GM19438 (cell line): ENCODE measurements at regions not wholly inside any gene's neighbourhood (a gene's known extent, or its start where the extent isn't known, plus 50 kb on each side); places are given as distances from the start of the nearest gene placed in this dataset.
"Not testable (repeated sequence)": the region's sequence is repeated elsewhere in the genome, so short reads cannot be mapped to it uniquely, and the experiment has no call there.

ENCODE experiments used
- ATAC-seq: cut with Tn5 transposase; IDR thresholded peaks from one replicate; pipeline ENCODE4 v1.9.1; 2021; ENCODE audit warnings: low read depth; ENCODE audit not compliant: unreplicated experiment

DNA sequence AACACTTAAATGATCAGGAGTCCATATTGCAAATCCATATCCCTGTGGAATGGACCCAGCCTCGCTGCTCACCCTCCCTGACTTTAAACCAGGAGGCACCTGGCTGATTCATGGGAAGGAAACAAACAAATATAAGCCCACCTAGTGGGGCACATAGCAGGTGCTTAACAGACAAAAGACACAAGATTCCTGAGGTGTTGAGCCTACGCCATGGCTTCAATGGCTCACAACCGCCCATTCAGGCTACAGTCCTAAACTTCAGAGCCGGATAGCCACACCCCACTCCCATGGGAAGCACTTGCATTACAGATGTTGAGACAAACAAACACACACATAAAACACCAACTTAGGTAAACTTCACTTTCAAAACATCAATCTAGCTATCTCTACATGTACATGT is 359.9 kb downstream of the ICE1 start:
- ATAC-seq: no peak

DNA sequence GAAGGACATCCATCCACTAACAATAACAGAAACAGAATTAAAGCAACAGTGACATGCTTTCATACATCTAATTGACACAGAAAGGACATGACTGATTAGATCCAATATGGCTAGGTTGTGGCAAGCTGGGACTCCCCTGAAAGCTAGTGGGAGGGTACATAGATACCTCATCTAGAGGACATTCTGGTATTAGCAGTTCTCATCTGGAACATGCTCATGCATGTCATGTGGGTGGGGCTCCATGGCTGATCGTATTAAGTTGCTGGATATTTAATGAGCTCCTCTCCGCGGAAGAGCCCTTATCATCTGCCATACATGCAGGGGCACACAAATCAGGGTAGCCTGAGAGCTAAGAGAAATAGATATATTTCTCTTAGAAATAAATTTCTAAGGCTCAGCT is 358.9 kb downstream of the ICE1 start:
- ATAC-seq: no peak

DNA sequence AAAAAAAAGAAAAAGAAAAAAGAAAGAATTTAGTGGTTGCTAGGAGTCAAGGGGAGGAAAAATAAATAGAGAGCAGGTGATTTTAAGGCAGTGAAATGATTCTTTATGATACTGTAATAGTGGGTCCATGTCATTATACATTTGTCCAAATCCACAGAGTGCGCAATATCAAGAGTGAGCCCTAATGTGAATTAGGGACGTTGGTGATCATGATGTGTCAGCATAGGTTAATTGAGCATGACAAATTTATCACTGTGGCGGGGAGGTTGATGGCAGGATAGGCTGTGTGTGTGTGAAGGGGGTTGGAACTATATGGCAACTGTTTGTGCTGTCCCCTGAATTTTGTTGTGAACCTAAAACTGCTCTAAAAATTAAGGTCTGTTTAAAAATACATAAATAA is 357.8 kb downstream of the ICE1 start:
- ATAC-seq: no peak

DNA sequence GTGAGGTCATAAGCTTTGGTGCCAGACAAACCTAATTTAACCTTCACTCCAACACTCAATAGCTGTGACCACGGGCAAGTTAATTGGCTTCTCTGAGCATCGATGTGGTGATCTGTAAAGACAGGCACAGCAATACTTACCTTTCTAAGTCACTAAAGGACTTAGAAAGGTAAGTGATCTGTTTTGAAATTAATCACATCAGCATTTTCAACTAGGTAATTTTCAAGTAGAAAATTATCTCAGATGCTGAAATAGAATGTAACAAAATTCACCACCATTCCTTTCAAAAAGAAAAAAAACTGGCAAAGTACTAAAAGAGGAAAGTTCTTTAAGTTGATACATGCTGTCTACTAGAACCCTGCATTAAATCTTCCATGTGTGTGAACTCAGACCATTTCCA is 354.5 kb downstream of the ICE1 start:
- ATAC-seq: no peak

DNA sequence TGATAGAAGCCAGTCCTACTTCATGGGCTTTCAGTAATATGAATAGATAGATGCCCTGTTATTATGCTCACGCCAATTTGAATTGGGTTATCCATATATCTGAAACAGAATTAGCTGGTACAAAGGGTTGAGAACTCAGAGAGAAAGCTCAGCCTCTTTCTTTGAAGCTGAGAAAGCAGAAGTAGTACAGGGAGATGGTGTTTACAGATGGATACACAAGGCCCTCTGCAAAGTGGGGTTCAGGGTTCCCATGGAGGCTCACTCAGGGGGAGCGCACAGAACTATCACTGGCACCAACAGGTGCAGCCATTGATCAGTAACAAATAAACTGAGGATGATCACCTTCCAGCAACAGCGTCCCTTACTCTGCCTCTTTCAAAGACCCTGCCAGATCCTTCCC is 349.7 kb downstream of the ICE1 start:
- no peak for ATAC-seq

DNA sequence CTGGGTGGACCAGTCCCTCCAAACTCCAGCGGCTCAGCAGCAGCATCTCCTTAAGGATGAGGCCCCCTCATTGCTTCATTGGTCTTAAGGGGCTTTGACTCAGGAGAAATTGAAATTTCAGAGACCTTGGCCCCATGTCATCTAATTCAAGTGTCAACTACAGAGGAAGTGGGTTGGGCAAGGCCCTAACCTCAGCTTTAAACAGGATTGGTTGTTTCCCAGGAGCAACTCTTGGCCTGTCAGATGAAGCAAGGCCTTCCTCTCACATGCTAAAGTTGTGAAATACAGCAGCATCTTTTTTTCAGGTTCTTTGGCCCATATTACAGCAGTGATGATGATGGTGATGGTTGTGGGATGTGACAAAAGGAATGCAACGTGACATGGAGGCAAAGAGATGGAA is 348.3 kb downstream of the ICE1 start:
- ATAC-seq: no peak

DNA sequence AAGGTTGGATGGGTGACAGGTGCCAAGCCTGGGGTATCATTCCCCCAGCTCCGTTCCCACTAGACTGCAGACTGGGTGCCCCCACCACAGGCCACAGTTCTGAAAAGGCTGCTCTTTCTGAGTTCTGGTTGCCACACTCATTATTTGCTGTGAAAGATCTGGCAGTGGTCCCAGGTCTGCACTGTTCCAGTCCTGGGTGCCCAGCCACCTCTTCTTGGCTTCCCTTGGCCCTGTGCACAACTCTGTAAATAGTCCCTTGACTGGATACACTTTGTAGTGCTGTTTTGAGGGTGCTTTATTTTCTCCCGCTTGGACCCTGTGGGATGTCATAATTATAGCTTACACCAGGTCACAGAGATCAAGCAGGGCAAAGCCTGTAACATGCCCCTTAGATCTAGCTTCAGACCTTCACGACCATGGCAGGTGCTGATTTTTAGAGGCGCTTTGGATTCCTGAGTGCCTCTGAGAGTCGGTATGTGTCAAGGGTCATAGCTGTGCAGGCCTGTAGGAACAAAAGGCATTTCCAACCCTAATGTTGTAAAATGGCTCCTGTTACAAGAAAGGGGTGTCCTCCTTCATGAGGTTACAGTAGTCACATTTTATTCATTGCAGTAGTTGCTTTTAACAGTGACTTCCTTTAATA is 344.9 kb downstream of the ICE1 start:
- ATAC-seq: no peak

DNA sequence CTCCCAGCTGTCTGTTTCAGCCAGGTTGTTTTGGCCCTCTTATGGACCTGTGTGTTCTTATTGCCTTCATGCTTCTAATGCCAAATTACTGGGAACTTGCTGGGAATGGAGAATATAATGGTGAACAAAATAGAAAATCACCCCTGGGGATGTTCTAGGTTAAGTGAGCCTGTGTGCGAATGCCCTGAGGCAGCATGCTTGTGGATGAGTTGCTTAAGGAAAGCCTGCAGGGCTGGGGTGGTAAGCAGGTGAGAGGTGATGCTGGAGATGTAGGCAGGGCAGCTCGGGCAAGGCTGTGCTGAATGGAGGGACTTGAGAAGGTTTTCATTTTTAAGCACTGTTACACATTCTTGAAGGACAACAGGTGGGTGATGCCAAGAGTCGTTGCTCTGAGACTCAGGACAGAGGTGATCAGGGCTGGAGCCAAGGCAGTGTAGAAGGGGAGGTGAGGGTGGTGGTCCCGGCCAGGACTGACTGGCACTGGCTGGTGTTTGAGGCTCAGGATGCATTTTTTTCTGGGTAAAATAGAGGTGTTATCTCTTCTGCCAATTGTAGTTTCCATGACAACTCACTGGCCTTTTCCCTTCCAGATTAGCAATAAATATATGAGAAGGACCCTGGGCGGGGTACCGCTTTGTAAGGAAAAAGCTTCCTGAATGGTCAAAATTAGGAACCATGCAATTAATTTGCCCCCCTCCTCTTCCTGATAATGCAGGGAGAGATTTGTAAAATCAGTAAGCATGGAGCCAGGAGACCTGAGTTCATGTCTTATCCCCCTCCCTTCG is 342.8 kb downstream of the ICE1 start:
- ATAC-seq: no peak

DNA sequence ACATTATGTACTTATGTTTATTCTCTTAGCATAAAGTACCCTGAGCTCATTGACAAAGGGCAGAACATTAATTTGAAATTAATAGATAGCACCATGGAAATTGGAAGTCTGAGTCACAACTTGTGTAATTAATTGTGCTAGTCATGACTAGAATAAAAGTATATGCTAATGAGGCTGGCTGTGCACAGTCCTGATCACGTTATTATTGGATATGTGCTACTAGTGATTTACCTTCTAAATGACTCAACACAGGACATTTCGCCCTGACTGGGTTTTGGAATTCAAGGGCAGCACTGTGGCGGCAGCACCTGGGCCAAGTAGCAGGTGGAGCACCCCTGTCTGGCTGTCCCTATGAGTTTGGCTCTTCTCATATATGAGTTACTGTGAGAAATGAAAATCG is 341.8 kb downstream of the ICE1 start:
- no peak for ATAC-seq

DNA sequence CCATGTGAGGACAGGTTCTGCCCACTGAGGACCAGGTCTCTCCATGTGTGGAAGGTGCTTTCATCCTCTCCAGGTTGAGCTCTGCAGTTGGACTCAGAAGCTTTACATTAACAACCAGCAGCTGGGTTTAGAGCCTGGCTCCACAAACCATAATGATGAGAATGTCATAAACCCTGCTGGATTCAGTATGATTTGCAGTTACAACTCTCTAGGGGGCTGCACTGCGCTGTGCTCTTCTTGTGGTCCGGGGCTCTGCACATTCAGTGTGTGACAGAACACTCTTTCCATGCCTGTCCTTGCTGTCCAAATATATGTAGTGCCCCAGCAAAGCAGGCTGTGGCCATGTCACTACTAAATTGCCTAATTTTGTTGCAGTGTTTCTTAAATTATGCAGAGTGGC is 334.3 kb downstream of the ICE1 start:
- ATAC-seq: no peak

DNA sequence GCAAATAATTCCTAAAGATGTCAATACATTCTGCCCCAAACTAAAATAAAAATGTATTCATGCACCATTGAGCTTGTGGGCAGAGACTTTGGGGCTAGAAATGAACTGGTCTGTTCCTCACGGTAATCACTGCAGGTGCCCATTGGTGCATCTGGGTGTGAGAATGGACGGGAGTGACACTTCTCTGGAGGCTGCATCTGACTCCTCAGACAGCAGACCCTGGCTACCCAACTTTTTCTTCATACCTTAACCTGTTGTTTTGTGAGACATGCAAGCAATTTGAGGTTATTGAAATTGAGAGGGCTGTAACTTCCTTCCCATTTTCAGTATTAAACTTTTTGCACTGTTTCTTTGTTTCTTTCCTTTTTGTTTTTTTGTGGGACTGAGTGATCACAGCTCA is 333.4 kb downstream of the ICE1 start:
- peak; percentile 39 for ATAC-seq

DNA sequence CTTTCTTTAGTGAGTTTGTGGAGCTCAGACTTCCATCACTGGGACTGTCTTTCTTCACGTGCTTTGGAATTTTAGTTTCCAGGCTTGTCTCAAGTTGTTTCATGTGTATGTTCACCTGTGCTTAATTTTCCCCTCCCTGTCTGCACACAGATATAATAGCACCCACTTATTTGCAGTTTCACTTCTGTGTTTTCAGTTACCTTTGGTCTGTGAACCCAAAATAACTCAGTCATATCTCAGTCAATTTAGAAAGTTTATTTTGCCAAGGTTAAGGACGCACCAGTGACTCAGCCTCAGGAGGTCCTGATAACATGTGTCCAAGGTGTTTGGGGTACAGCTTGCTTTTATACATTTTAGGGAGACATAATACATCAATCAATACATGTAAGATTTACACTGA is 330.4 kb downstream of the ICE1 start:
- peak; percentile 70 for ATAC-seq

DNA sequence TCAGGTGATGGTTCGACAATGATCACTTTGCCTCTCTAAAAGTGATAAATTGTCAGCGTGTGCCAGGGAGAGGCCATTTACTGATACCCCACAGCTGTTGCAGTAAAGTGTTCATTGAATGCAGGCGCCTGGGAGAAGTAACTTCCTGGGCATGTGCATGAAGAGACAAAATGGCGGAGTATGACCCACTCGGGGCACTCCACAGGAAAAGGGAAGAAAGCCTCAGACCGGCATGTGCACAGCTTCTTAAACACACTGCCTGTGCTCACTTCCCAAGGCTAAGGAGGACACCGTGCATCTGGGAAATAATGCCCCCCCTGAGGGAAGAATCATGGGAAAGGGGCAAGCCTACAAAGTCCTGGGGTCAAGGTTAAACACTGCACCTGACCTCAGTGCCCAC is 329.5 kb downstream of the ICE1 start:
- no peak for ATAC-seq

DNA sequence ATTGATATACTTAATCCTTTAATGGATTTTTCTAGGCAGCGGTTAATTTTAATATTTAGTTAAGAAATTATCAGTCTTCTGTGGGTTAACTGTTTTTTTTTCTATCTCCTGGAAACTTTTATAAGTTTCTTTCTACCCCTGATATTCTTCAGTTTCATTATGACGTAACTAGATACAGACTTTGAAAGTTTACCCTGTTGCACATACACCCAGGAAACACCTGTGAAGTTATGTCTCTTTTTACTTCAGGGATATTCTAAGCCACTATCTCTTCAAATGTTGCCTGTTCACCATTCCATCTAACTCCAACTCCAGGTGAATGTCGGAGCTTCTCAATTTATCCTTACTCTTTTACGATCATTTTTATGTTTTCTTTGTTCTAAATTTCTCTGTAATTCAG is 329.0 kb downstream of the ICE1 start:
- ATAC-seq: peak; percentile 47

DNA sequence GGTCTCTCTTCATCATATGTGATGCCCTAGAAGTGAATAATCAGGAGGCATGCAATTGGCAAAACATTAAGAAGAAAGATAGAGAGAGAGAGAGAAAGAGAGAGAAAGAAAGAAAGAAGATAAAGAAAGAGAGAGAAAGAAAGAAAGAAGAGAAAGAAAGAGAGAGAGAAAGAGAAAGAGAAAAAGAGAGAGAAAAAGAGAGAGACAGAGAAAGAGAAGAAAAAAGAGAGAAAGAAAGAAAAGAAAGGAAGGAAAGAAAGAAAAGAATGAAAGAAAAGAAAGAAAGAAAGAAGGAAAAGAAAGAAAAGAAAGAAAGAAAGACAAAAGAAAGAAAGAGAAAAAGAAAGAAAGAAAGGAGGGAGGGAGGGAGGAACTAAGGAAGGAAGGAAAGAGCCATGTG is 318.9 kb downstream of the ICE1 start:
- no peak for ATAC-seq

DNA sequence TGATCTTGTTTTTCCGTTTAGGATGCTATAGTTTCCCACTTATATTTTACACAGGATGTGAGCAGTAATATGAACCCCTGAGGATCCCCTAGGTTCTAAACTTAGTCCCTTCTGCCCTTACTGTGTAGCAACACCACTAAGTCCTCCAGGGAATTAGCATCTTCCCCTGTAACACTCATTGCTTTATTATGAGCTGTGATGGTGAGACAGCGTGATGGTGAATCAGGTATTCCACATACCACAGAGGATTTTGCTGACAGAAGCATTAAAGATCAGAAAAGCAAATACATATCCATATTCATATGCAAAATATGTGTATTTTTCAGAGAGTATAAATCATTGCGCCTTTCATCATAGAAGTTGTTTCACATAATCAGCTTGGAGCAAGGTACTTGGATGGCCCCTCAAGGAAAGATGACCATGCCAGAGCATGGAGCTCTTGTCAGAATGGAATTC is 317.0 kb downstream of the ICE1 start:
- ATAC-seq: no peak

DNA sequence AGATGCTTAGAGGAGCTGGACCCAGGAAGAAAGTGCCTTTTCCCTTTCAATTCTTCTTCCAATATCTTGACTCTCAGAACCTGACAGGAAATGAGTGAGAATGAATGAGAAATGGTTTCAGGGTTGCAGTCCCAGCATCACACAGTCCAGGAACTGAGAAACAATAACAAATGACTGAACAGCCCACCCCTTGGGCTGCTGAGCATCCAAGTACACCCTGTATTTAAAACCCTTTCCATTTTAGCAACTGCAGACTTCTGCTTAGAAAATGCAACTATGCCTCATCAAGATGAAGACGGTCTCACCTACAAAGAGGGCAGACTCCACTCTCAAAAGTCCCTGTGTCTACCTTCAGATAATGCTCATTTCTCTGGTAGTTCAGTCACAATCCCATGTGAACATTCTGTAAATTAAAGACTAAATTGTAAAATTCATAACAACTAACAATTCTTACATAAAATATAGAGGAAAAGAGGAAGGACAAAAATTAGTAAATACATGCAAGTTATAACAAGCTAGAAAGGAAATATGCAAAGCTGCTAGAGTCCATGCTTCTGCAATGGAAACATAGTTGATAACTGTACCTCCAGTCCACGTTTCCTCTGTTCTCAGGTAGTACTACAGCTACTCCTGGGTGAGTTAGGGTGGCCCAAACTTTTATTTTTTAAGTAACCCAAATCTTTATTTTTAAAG is 316.5 kb downstream of the ICE1 start:
- ATAC-seq: no peak

DNA sequence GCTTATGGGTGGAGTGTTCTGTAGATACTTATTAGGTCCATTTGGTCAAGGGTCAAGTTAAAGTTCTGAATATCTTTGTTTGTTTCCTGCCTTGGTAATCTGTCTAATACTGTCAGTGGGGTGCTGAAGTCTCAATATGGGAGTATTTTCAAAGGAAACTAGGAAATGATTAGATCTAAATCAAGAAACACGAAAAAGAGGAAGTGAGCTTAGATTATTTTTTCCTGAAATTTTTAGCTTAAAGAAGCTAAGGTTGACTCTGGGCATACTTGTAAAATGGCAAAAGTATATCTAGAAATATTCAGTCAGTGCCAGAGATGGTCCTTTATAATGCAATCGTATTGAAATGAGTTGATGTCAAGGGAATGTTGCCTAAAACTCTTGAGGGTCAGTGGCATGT is 313.5 kb downstream of the ICE1 start:
- ATAC-seq: no peak

DNA sequence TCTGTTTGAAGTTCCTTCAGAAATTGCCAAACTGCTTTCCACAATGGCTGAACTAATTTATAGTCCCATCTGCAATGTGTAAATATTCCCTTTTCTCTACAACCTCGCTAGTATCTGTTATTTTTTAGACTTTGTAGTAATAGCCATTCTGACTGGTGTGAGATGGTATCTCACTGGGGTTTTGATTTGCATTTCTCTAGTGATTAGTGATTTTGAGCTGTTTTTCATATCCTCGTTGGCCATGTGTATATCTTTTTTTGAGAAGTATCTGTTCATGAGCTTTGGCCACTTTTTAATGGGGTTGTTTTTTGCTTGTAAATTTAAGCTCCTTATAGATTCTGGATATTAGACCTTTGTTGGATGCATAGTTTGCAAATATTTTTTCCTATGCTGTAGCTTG is 310.6 kb downstream of the ICE1 start:
- ATAC-seq: not testable (repeated sequence)

DNA sequence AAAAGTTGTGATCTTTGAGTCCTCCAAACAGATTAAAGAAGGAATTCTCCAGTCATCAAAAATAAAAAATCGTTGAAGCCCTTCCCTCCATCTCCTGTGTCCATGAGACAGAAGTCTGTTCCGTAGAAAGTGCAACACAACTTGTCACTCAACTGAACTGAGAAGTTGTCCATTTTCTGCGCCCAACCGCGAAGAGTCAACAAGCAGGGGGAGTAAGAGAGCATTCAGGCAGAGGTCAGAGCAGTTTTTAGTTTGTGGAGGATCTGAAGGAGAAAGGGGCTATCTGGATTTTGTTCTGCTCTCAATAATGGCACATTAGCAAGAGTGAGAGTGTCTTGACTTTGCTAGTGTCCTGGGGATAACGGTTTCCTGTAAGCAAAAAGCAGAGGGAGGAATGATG is 303.9 kb downstream of the ICE1 start:
- ATAC-seq: no peak

DNA sequence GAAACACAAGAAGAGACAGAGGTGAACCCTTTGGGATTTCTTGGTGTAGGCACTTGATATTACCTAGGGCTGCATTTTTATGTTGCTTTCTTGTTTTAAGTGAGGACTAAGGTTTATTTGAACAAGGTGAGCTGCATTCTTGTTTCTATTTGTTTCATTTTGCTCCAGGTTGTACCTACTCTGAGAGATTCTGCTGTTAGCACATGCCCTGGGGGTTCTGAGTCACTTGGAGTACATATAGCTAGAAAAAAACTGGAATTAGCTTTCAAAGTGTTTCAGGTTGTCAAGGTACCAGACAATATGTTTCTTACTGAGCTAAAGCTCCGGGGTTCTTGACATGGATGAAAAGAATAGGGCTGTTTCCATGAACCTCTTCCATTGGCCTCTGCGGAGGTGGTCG is 299.4 kb downstream of the ICE1 start:
- no peak for ATAC-seq

DNA sequence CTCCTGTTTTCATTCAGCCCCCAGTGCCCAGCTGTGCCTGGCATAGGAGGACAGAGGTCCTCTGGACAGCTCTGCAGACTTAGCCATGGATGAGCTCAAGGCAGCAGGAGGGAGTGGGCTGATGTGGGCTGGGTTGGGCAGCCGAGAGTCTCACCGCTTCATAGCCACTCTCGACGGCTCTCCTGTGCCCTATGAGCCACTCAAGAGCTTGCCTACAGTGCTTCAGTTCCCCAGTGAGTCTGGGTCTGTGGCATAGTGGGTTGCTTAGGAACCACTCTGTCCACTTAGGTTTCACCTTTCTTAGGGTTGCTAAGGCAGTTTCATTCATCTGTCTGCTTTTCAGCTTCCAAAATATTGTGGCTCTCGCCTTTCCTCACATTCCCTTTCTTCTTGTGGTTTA is 296.8 kb downstream of the ICE1 start:
- ATAC-seq: no peak
